HUES48 (cell line): ENCODE measurements at regions not wholly inside any gene's neighbourhood (a gene's known extent, or its start where the extent isn't known, plus 50 kb on each side); places are given as distances from the start of the nearest gene placed in this dataset.

Experiments
- H3K27ac ChIP-seq: one replicate; pipeline ENCODE4 v1.7.0; 2013; ENCODE audit warnings: low read depth, low read length, inconsistent platforms
- H3K27me3 ChIP-seq: 2 replicates; pipeline ENCODE4 v1.6.1; 2013; ENCODE audit warnings: mild to moderate bottlenecking, low read length; ENCODE audit not compliant: control insufficient read depth, insufficient read depth
- H3K36me3 ChIP-seq: 2 replicates; pipeline ENCODE4 v1.6.1; 2013; ENCODE audit warnings: low read length; ENCODE audit not compliant: control insufficient read depth, insufficient read depth
- H3K4me1 ChIP-seq: 2 replicates; pipeline ENCODE4 v1.6.1; 2013; ENCODE audit warnings: mild to moderate bottlenecking, low read length; ENCODE audit not compliant: control insufficient read depth, insufficient read depth
- H3K4me3 ChIP-seq: 2 replicates; pipeline ENCODE4 v1.5.1; 2013; ENCODE audit warnings: mild to moderate bottlenecking, low read depth, low read length
- H3K9ac ChIP-seq: 2 replicates; pipeline ENCODE4 v1.6.1; 2013; ENCODE audit warnings: mild to moderate bottlenecking, low read depth, low read length, moderate library complexity
- H3K9me3 ChIP-seq: 2 replicates; pipeline ENCODE4 v1.6.1; 2013; ENCODE audit warnings: low read length; ENCODE audit not compliant: control insufficient read depth, insufficient read depth

DNA sequence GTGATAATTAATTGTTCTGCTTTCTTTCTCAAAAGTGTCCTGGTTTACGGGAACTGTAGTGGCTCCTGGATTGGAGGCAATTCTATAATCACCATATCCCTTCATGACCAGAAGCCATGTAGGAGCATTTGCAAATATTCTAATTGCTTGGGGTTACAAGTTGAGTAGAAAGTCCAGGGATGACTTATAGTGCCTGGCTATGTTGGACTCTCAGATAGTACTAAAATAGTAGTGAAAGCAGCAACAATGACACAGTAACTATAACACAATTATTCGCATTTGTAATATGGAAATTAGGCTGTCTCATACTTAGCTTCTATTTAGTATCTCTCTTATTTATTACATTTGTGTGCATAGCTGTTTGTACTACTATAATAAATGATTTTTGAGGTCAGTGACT lies 712.5 kb upstream of the GRAMD2B start:
- Histone ChIP-seq H3K9ac (no peak overlapping the region), H3K27me3 (no peaks in the 10 kb centered on the region), H3K9me3 (no peaks in the 10 kb centered on the region), H3K4me1 (peaks cover 14% of the 10 kb centered on the region; the same call in 1 of the 2 replicates), H3K4me3 (no peak overlapping the region), H3K36me3 (no peaks in the 10 kb centered on the region), H3K27ac (no peak overlapping the region)

DNA sequence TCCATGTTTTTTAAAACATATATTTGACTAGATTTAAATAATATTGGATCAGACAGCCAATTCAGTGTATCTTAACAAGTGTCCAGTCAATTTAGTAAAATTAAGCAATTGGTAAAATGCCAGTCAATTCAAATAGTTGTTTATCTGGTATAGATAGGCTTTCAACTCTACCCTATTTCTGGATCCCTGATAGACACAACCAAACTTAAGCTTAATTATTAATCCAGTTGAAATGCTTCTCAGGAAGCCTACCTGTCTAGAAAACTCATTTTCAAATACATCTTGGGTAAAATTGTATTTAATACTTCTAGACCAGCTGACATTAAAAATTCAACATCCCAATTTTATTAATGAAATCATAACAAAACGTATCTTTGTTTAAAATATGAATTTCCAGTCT lies 710.8 kb upstream of the GRAMD2B start:
- Histone ChIP-seq H3K9ac (no peak overlapping the region), H3K27ac (no peak overlapping the region), H3K27me3 (no peaks in the 10 kb centered on the region), H3K4me1 (0 out of 2 replicates have a peak, but pooled peaks cover 5% of the 10 kb centered on the region), H3K36me3 (no peaks in the 10 kb centered on the region), H3K4me3 (no peak overlapping the region), H3K9me3 (no peaks in the 10 kb centered on the region)

GRCh38 chr5:125713109-125713805 lies 710.0 kb upstream of the GRAMD2B start:
- H3K4me1 ChIP-seq: 0 out of 2 replicates have a peak, but pooled peaks cover 5% of the 10 kb centered on the region

DNA sequence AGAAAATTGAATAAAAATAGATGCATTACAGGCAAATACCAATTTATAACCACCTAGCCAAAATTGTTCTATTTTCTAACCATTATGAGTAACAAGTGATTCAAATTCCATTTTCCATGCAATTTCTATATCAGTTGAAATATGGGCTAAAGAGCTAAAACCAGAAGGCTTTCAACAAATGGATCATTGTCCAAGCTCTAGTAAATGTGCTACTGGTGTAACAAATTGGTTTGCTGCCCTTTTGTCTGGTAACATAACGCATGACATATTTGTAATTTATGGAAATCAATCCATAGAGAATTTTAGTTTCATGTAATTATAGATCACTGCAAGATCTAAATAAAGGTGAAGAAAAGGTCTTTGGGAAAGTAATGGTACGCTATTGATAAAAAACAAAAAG lies 708.0 kb upstream of the GRAMD2B start:
- no peaks in the 10 kb centered on the region for H3K9me3 ChIP-seq
- peaks cover 14% of the 10 kb centered on the region for H3K4me1 ChIP-seq
- H3K36me3 ChIP-seq: no peaks in the 10 kb centered on the region
- no peaks in the 10 kb centered on the region for H3K27me3 ChIP-seq
- no peak overlapping the region for H3K9ac ChIP-seq
- H3K27ac ChIP-seq: no peak overlapping the region
- H3K4me3 ChIP-seq: no peak overlapping the region

More at GRCh38 chr5:125713109-125713805, 710.0 kb upstream of the GRAMD2B start:
- Histone ChIP-seq H3K4me3 (no peak overlapping the region), H3K9ac (no peak overlapping the region), H3K9me3 (no peaks in the 10 kb centered on the region), H3K36me3 (no peaks in the 10 kb centered on the region), H3K27me3 (no peaks in the 10 kb centered on the region), H3K27ac (no peak overlapping the region)

DNA sequence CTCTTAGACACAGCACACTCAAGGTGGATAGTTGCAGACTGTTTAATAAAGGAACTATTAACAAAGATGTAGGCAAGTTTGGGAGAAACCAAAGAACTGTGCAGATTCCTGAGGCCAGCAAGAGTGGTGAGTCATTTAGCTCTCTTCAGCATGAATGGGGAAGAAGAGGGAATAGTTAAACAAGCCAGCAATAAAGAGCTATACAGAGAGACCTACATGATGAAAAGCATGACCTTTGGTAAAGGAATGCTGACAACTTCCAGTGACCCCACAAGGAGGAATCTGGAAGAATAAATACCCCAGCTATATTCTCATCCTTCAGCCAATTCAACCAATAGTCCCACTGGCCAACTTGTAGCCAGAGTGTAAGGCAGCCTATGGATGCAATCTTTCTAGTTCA lies 706.0 kb upstream of the GRAMD2B start:
- H3K4me3 ChIP-seq: no peak overlapping the region
- H3K9me3 ChIP-seq: no peaks in the 10 kb centered on the region
- no peaks in the 10 kb centered on the region for H3K27me3 ChIP-seq
- H3K36me3 ChIP-seq: no peaks in the 10 kb centered on the region
- no peak overlapping the region for H3K9ac ChIP-seq
- no peak overlapping the region for H3K27ac ChIP-seq
- peaks cover 16% of the 10 kb centered on the region for H3K4me1 ChIP-seq

DNA sequence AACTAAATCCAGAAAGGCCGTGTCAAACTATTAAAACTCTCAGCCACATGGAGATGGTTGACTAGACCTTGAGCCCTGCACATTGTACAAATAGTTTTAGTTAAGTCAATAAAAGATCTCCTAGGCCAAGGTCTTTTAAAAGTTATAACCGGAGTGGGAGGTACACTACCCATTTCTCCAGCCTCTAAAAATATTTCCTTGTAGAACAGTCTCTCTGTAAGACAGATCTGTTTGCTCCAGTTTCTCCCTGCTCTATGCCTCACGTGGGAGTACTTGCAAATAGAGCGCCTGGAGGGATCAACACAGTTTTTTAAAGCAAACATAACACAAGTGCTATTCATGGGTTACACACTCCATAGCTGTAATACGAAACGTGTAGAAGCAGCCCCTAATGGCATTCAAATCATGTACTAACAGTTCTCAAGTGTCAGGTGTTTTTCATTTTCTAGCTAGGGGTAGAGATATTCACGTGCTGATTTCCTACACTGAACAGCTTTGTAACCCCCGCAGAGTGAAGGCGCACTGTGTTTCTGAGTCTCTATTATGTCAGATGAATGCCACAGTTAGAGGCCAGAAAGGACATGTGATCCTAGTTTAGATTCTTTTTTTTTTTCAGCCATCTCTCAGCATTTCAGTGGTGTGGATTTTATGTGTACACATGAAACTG lies 703.4 kb upstream of the GRAMD2B start:
- Histone ChIP-seq H3K4me1 (peaks cover 11% of the 10 kb centered on the region), H3K4me3 (no peak overlapping the region), H3K27ac (peak overlapping the region; percentile 50), H3K9ac (no peak overlapping the region), H3K27me3 (no peaks in the 10 kb centered on the region), H3K9me3 (no peaks in the 10 kb centered on the region), H3K36me3 (no peaks in the 10 kb centered on the region)

GRCh38 chr5:125720348-125720685 lies 702.9 kb upstream of the GRAMD2B start:
- Histone ChIP-seq H3K27me3 (no peaks in the 10 kb centered on the region), H3K4me1 (peaks cover 11% of the 10 kb centered on the region), H3K27ac (peak overlapping the region; percentile 50), H3K9ac (no peak overlapping the region), H3K4me3 (no peak overlapping the region), H3K9me3 (no peaks in the 10 kb centered on the region), H3K36me3 (no peaks in the 10 kb centered on the region)

- Histone ChIP-seq H3K4me3 (no peak overlapping the region), H3K9ac (no peak overlapping the region), H3K27me3 (no peaks in the 10 kb centered on the region), H3K9me3 (no peaks in the 10 kb centered on the region), H3K27ac (no peak overlapping the region), H3K4me1 (peaks cover 11% of the 10 kb centered on the region), H3K36me3 (no peaks in the 10 kb centered on the region)
Observed at GRCh38 chr5:125720721-125721120, 702.5 kb upstream of the GRAMD2B start.

- Histone ChIP-seq H3K27me3 (no peaks in the 10 kb centered on the region), H3K36me3 (no peaks in the 10 kb centered on the region), H3K4me3 (no peak overlapping the region), H3K9ac (no peak overlapping the region), H3K27ac (no peak overlapping the region), H3K4me1 (peaks cover 11% of the 10 kb centered on the region), H3K9me3 (no peaks in the 10 kb centered on the region)
Observed at GRCh38 chr5:125722550-125722949, 700.7 kb upstream of the GRAMD2B start.

- Histone ChIP-seq H3K27me3 (no peaks in the 10 kb centered on the region), H3K4me3 (no peak overlapping the region), H3K9ac (no peak overlapping the region)
Observed at GRCh38 chr5:125725691-125726090, 697.5 kb upstream of the GRAMD2B start.

DNA sequence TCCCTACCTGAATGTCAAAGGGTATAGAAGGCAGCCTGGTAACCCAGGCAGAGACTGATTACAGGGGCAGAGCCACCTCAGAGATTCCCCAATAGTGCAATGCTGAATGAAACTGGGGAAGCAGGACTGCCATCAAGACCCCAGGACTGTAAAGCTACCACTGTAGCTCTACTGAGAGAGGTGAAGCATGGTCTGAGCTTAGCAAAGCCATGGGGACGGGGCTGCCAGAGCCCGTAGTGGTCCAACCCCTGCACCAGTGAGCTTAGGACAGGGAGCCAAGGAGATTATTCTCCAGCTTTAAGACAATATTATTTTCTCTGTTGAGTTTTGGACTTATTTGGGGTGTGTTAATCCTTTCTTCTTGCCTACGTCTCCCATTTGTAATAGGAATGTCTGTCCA lies 679.3 kb upstream of the GRAMD2B start:
- Histone ChIP-seq H3K9me3 (peaks cover 2% of the 10 kb centered on the region; the same call in 1 of the 2 replicates), H3K36me3 (no peaks in the 10 kb centered on the region), H3K9ac (no peak overlapping the region)

More at GRCh38 chr5:125725691-125726090, 697.5 kb upstream of the GRAMD2B start:
- no peaks in the 10 kb centered on the region; the same call in 1 of the 2 replicates for H3K9me3 ChIP-seq
- no peaks in the 10 kb centered on the region for H3K36me3 ChIP-seq
- H3K27ac ChIP-seq: no peak overlapping the region
- H3K4me1 ChIP-seq: no peaks in the 10 kb centered on the region

More for the DNA sequence above, 679.3 kb upstream of the GRAMD2B start:
- Histone ChIP-seq H3K27ac (no peak overlapping the region), H3K4me1 (no peaks in the 10 kb centered on the region), H3K4me3 (no peak overlapping the region), H3K27me3 (no peaks in the 10 kb centered on the region)
